Esophagus (tissue), 2 donors: ENCODE measurements at regions not wholly inside any gene's neighbourhood (a gene's known extent, or its start where the extent isn't known, plus 50 kb on each side); places are given as distances from the start of the nearest gene placed in this dataset.

Experiments
- H3K27ac ChIP-seq, 2 donors: one replicate each; pipeline ENCODE4 v1.5.1; 2013; ENCODE audit warnings: low read depth in 2 of 2, mild to moderate bottlenecking in 2 of 2, inconsistent platforms in 1 of 2, low read length in 1 of 2, moderate library complexity in 1 of 2
- H3K27me3 ChIP-seq, 2 donors: one replicate each; pipeline ENCODE4 v1.6.1; 2013; ENCODE audit warnings: low read length in 2 of 2, control low read depth in 1 of 2, mild to moderate bottlenecking in 1 of 2; ENCODE audit not compliant: insufficient read depth in 2 of 2, control insufficient read depth in 1 of 2
- H3K36me3 ChIP-seq, 2 donors: one replicate each; pipeline ENCODE4 v1.6.1; 2013; ENCODE audit warnings: low read length in 1 of 2; ENCODE audit not compliant: control insufficient read depth in 2 of 2, insufficient read depth in 2 of 2
- H3K4me1 ChIP-seq, 2 donors: one replicate each; pipeline ENCODE4 v1.6.1; 2013; ENCODE audit warnings: low read length in 1 of 2; ENCODE audit not compliant: control insufficient read depth in 2 of 2, insufficient read depth in 2 of 2
- H3K4me3 ChIP-seq, 2 donors: one replicate each; pipeline ENCODE4 v1.5.1; 2013; ENCODE audit warnings: low read length in 2 of 2, mild to moderate bottlenecking in 2 of 2, low read depth in 1 of 2, moderate library complexity in 1 of 2
- H3K9me3 ChIP-seq, 2 donors: one replicate each; pipeline ENCODE4 v1.6.1; 2013; ENCODE audit warnings: mild to moderate bottlenecking in 2 of 2, low read depth in 1 of 2, low read length in 1 of 2, moderate library complexity in 1 of 2; ENCODE audit not compliant: control insufficient read depth in 2 of 2, insufficient read depth in 1 of 2
- WGBS, 2 donors: extraction: QIAGEN DNeasy Blood & Tissue Kit; methylation state at CpG; one replicate each; pipeline ENCODE4 v1.1.7; 2013; 5-methylcytosine and 5-hydroxymethylcytosine counted together
- donor health status: healthy with polysubstance abuse.
- donor health status: Bipolar disorder and iron deficiency.

DNA sequence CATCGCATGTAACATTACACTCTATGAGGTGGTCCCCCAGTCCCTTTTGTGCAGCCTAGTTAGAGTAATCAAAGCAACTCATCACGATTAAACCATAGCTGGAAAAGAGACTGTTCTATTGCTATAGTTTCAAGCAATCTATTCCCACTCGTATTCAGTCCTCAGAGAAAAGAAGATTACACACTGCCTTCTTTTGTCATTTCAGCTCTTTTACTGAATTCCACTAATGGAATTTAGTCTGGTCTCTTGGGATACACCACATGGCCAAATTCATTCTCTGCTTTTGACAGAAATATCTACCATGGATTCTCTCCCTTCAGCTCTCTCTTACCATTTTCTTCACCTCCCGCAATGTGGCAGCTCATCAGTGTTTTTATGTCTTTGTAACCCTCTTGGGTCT is 108.9 kb upstream of the HDAC9 start:
- H3K36me3 ChIP-seq: no peaks in the 10 kb centered on the region
- H3K27ac ChIP-seq: no peak overlapping the region
- H3K27me3 ChIP-seq: no peaks in the 10 kb centered on the region
- no peaks in the 10 kb centered on the region for H3K4me1 ChIP-seq
- 89 to 95% methylated on average over 4 of the region's 4 CpGs for WGBS, 2 donors
- H3K9me3 ChIP-seq: no peaks in the 10 kb centered on the region
- H3K4me3 ChIP-seq: no peak overlapping the region

GRCh38 chr7:18387191-18387735 is 108.3 kb upstream of the HDAC9 start:
- Histone ChIP-seq H3K36me3 (no peaks in the 10 kb centered on the region), H3K27ac (no peak overlapping the region), H3K4me1 (no peaks in the 10 kb centered on the region), H3K9me3 (no peaks in the 10 kb centered on the region), H3K27me3 (no peaks in the 10 kb centered on the region), H3K4me3 (no peak overlapping the region)
- 78 to 79% methylated on average over 2 of the region's 2 CpGs for WGBS, 2 donors

GRCh38 chr7:18390535-18390907 is 105.0 kb upstream of the HDAC9 start:
- Histone ChIP-seq H3K36me3 (no peaks in the 10 kb centered on the region), H3K4me1 (no peaks in the 10 kb centered on the region), H3K9me3 (no peaks in the 10 kb centered on the region), H3K27me3 (no peaks in the 10 kb centered on the region), H3K27ac (no peak overlapping the region), H3K4me3 (no peak overlapping the region)
- 48 to 56% methylated on average over 3 of the region's 3 CpGs for WGBS, 2 donors

- Histone ChIP-seq H3K4me1 (no peaks in the 10 kb centered on the region), H3K4me3 (no peak overlapping the region), H3K27ac (no peak overlapping the region), H3K27me3 (no peaks in the 10 kb centered on the region), H3K9me3 (no peaks in the 10 kb centered on the region), H3K36me3 (no peaks in the 10 kb centered on the region)
- 61 to 66% methylated on average over 4 of the region's 4 CpGs for WGBS, 2 donors
Measured at GRCh38 chr7:18393465-18394118, 102.0 kb upstream of the HDAC9 start.

- H3K27me3 ChIP-seq: no peaks in the 10 kb centered on the region
- H3K9me3 ChIP-seq: no peaks in the 10 kb centered on the region
- H3K27ac ChIP-seq: no peak overlapping the region
- H3K4me1 ChIP-seq: no peaks in the 10 kb centered on the region
- H3K36me3 ChIP-seq: no peaks in the 10 kb centered on the region
- no peak overlapping the region for H3K4me3 ChIP-seq
- WGBS, 2 donors: 75 to 88% methylated on average over 1 of the region's 1 CpG
Measured at GRCh38 chr7:18395868-18396267, 99.7 kb upstream of the HDAC9 start.

- no peaks in the 10 kb centered on the region for H3K9me3 ChIP-seq
- no peaks in the 10 kb centered on the region for H3K36me3 ChIP-seq
- H3K27ac ChIP-seq: no peak overlapping the region
- no peaks in the 10 kb centered on the region for H3K4me1 ChIP-seq
- H3K27me3 ChIP-seq: no peaks in the 10 kb centered on the region
- H3K4me3 ChIP-seq: no peak overlapping the region
- 78 to 84% methylated on average over 5 of the region's 5 CpGs for WGBS, 2 donors
Measured at GRCh38 chr7:18396953-18397352, 98.6 kb upstream of the HDAC9 start.

DNA sequence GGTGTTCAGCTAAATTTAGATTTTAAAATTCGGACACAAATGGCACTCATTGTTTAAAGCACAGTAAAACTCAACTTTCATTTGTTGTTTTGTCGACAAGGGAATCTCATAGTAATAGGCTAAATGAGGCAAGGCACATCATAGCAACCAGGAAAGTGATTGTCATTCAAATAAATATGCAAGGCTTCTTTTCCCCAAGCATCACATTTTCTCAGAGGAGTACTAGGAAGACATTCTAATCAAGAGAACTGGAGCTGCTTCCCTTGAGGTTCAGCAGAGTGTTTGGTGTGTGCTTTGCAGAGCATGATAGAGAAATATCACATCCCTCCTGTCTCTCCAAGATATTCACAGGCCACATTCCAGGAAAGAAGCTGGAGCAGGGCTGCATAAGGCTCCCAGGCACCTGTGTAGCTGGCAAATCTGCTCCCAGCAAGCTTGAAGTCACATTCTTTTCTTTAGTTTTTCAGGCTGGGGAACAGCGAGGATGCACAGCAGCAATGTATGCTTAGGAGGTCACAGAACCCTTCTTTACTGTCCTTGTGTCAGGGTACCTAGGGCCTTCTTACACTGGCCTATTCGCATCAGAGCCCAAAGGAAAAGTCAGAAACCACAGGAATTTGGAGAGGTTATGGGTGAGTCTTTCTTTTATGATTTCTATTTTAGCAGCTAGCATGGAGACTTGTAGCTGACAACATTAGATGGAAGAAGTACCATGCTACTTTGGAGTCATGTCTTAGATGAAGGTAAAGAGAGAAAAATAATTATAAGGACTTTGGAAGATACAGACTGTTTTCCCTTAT is 95.9 kb upstream of the HDAC9 start:
- WGBS, 2 donors: 84 to 88% methylated on average over 4 of the region's 4 CpGs
- H3K4me3 ChIP-seq: no peak overlapping the region
- no peak overlapping the region for H3K27ac ChIP-seq
- no peaks in the 10 kb centered on the region for H3K9me3 ChIP-seq
- H3K4me1 ChIP-seq: no peaks in the 10 kb centered on the region
- no peaks in the 10 kb centered on the region for H3K36me3 ChIP-seq
- no peaks in the 10 kb centered on the region for H3K27me3 ChIP-seq

DNA sequence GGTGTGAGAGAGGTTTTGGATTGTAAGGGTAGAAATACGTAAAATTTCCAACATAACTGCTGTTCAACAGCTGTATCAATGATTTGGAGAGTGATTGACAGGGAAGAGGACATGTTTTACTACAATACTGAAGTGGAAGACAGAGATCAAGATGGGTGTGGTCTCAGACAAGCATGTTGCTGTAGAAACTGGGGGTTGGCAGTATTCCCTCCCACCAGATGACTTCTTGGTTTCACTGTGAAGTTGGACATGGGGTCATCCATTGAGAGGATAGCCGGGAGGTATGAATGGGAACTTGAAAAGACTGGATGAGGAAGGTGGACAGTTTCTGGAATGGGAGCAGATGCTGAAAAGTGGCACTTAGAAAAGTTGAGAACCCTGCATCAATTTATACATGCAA is 95.3 kb upstream of the HDAC9 start:
- no peaks in the 10 kb centered on the region for H3K27me3 ChIP-seq
- no peak overlapping the region for H3K4me3 ChIP-seq
- no peaks in the 10 kb centered on the region for H3K36me3 ChIP-seq
- 83 to 87% methylated on average over 2 of the region's 2 CpGs for WGBS, 2 donors
- H3K9me3 ChIP-seq: no peaks in the 10 kb centered on the region
- H3K4me1 ChIP-seq: no peaks in the 10 kb centered on the region
- H3K27ac ChIP-seq: no peak overlapping the region

DNA sequence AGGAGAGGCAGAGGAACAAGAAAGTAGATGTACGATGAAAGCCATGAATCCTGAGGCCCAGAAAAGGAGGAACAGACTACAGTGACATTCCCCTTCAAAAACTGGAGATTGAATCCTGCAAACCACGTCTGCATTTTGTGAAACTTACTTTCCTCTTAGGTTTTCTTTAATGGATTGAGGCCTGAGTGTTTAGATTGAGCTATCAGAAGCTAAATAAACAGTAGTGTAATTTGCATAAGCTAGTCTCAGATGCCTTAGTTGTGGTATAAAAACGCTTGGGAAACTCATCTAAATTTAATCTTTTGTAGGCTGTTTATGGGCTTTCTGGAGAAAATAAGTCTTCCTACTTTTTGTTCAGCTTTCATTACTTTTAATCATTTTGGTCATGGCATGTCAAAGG is 94.8 kb upstream of the HDAC9 start:
- H3K9me3 ChIP-seq: no peaks in the 10 kb centered on the region
- H3K36me3 ChIP-seq: no peaks in the 10 kb centered on the region
- H3K4me3 ChIP-seq: no peak overlapping the region
- no peaks in the 10 kb centered on the region for H3K27me3 ChIP-seq
- H3K4me1 ChIP-seq: no peaks in the 10 kb centered on the region
- no peak overlapping the region for H3K27ac ChIP-seq
- 61 to 68% methylated on average over 3 of the region's 3 CpGs for WGBS, 2 donors

GRCh38 chr7:18401757-18402156 is 93.8 kb upstream of the HDAC9 start:
- Histone ChIP-seq H3K9me3 (no peaks in the 10 kb centered on the region), H3K27ac (no peak overlapping the region), H3K27me3 (no peaks in the 10 kb centered on the region), H3K4me3 (no peak overlapping the region), H3K4me1 (no peaks in the 10 kb centered on the region), H3K36me3 (no peaks in the 10 kb centered on the region)
- WGBS, 2 donors: 56 to 57% methylated on average over 1 of the region's 1 CpG
